ENCODE measurements at regions not wholly inside any gene's neighbourhood (a gene's known extent, or its start where the extent isn't known, plus 50 kb on each side); places are given as distances from the start of the nearest gene placed in this dataset.
A peak's percentile ranks its signal among the peaks of the same experiment; 100 is the strongest.

GRCh38 chr5:153039501-153039900 lies 451.0 kb upstream of the GRIA1 start:
- no peak for DNase-seq

DNA sequence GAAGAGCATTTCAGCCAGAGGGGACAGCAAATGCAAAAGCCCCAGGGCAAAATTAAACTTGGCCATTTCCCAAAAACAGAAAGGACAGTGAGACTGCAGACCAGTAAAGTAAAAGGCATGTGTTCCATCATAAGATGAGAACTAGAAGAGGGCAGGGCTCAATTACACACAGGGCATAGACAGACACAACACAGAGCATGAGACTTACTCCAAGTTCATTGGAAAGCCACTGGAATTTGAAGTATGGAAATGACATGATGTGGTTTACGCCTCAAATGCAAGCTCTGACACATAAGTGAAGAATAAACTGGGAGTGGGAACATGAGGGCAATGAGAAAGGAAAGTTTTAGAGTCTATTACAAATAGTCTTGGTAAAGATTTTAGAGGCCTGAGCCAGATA lies 446.6 kb upstream of the GRIA1 start:
- no peak for DNase-seq

GRCh38 chr5:153050496-153051179 lies 439.8 kb upstream of the GRIA1 start:
- no peak for DNase-seq

GRCh38 chr5:153066281-153066680 lies 424.2 kb upstream of the GRIA1 start:
- DNase-seq = no peak

- DNase-seq = no peak
Observed at GRCh38 chr5:153067869-153068268, 422.6 kb upstream of the GRIA1 start.

DNA sequence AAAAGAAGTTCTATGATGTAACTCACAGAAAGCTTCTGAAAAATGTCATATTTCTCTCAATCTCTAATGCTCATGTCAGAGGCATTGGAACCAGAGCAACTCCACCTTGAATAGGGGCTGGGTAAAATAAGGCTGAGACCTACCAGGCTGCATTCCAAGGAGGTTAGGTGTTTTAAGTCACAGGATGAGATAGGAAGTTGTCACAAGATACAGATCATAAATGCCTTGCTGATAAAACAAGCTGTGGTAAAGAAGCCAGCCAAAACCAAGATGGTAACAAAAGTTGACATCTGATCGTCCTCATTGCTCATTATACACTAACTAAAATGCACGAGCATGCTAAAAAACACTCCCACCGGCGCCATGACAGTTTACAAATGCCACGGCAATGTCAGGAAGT lies 411.1 kb upstream of the GRIA1 start:
- DNase-seq = no peak

DNA sequence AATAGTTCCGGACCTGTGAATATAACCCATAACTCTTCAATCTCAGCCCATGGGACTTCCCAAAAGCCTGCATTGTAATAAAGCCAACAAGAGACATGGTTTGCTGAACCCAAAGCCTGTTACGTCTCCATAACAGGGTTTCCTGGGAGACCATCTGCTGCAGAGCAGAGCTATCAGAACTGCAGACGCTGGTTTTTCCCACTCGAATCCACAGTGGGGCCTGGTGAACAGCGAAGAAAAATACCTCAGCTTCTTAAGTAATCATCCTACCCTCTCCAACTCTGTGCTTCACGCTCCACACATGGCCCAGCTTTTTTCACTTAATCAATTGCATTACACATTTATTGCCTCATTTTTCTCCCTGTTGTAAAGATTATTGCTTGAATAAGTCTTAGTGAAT lies 409.5 kb upstream of the GRIA1 start:
- no peak for DNase-seq

GRCh38 chr5:153081385-153081784 lies 409.1 kb upstream of the GRIA1 start:
- peak; percentile 15 to 54 for DNase-seq

GRCh38 chr5:153084511-153084910 lies 406.0 kb upstream of the GRIA1 start:
- no peak for DNase-seq

DNA sequence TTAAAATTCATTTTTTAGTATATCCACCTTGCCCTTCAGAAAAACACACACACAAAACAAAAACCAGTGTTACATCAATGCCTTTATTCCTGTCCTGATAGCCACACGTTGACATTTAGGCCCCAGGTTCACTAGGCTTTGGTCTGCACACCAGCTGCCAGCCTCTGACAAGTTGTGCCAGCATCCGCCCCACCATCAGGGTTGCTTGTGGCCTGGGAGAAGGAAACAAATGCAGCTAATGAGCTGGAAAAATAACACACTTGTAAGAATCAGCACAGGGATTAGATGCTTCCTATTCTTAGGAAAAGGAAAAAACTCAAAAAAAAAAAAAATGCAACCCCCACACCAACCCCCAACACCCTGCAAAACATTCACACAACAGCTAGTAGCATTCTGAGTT lies 404.0 kb upstream of the GRIA1 start:
- peak; percentile 2 to 3 for DNase-seq

- no peak for DNase-seq
Observed at GRCh38 chr5:153088538-153088937, 401.9 kb upstream of the GRIA1 start.

GRCh38 chr5:153094333-153094732 lies 396.1 kb upstream of the GRIA1 start:
- no peak for DNase-seq

DNA sequence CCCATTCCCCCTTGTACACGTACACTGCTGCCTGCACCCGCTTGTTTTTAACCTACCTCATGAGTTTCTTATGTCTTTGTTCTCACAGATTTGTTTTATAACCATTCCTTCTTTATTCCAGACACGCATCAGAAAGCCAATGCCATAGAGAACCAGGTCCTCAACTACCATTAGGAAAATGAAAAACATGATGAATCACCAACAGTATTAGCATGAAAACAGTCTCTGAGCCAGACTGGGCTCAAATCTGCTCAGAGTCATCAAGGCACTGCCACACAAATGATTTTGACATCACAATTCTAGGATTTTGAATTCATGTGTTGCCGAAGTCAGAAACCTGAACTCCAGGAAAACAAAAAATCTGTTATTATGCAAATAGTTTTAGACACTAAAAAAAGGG lies 394.1 kb upstream of the GRIA1 start:
- no peak for DNase-seq

DNA sequence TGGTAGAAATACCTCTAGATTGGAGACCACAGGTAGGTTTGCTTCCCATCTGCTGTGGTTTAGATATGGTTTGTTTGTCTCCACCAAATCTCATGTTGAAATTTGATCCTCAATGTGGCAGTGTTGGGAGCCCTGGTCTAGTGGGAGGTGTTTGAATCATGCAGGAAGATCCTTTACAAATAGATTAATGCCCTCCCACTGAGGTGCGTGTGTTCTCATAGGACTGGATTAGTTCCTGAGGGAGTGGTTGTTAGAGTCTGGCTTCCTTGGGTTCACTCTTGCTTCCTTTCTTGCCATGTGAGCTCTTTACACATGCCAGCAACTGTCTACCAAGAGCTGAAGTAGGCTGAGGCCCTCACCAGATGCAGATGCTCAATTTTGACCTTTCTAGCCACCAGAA lies 391.1 kb upstream of the GRIA1 start:
- no peak for DNase-seq

GRCh38 chr5:153101235-153102180 lies 389.0 kb upstream of the GRIA1 start:
- DNase-seq = no peak

- no peak for DNase-seq
Observed at GRCh38 chr5:153116916-153117315, 373.6 kb upstream of the GRIA1 start.

- DNase-seq = no peak
Observed at GRCh38 chr5:153118018-153118417, 372.5 kb upstream of the GRIA1 start.

DNA sequence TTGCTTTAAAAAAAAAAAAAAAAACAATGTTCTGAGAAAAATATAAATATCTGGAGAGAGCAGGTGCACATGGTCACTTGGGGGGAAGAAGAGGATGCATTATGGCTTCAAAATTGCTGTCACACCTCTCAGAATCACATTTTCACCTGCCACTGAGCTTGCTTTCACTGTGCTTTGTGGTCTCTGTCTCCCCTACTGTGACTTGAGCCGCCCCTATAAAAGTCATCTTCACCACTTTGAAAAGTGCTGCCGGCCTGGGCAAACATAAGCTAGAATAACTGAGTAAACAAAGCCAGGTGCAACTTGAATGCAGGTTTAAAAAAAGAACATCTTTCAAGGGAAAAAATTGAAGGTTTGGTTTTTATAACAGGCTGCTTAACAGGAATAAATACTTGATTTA lies 368.1 kb upstream of the GRIA1 start:
- DNase-seq = peak; percentile 94

DNA sequence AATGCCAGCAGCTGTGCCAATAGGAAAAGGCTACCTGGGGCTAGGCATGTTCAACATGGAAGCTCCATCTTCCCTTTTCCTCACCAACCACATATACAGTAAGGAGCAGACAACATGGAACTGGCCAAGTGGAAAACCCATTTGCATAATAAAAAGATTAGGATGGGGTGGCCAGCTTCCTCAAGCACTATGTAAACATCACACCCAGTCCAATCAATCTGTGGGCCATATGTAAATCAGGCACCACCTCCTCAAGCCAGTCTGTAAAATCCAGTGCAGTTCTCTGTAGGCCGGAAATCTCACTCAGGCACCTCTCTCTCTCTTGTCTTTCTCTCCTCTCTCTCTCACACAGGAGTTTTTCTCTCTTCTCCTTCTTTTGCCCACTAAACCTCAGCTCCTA lies 360.2 kb upstream of the GRIA1 start:
- DNase-seq = no peak

DNA sequence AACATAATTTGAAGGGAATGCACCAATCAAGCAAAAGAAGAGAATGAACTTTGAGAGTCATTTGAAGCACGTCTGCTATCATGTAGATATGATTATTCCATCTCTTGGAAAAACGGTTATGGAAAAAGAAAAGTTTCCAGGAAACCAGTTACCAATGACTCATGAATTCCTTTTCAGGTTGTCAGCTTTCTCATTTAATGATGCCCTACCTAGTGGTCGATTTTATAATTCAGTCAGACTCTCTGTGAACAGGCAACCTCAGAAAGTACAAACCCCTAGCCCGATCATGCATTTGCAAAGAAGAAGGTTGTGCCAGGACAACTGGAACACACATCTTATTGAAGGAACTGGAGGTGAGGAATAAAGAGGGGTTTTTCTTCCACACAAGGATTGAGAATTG lies 355.1 kb upstream of the GRIA1 start:
- no peak for DNase-seq

GRCh38 chr5:153136910-153137614 lies 353.4 kb upstream of the GRIA1 start:
- no peak for DNase-seq

GRCh38 chr5:153147891-153148623 lies 342.4 kb upstream of the GRIA1 start:
- DNase-seq = peak; percentile 85 to 86

GRCh38 chr5:153148624-153148976 lies 341.9 kb upstream of the GRIA1 start:
- DNase-seq = no peak

Measured in SHP77 (cell line).